Stomach smooth muscle (tissue), 2 donors: ENCODE measurements at regions not wholly inside any gene's neighbourhood (a gene's known extent, or its start where the extent isn't known, plus 50 kb on each side); places are given as distances from the start of the nearest gene placed in this dataset.

Experiments used
- H3K27ac ChIP-seq: one replicate; pipeline ENCODE4 v1.7.0; 2013; ENCODE audit warnings: mild to moderate bottlenecking, low read length, inconsistent platforms
- H3K27me3 ChIP-seq, 2 donors: one replicate each; pipeline ENCODE4 v1.7.0; 2013; ENCODE audit warnings: low read length in 2 of 2; ENCODE audit not compliant: insufficient read depth in 2 of 2, control insufficient read depth in 1 of 2
- H3K36me3 ChIP-seq, 2 donors: one replicate each; pipeline ENCODE4 v1.7.0; 2013; ENCODE audit warnings: low read length in 2 of 2; ENCODE audit not compliant: control insufficient read depth in 2 of 2, insufficient read depth in 2 of 2
- H3K4me1 ChIP-seq: one replicate; pipeline ENCODE4 v1.7.0; 2013; ENCODE audit warnings: low read length; ENCODE audit not compliant: control insufficient read depth, insufficient read depth
- H3K4me3 ChIP-seq, 2 donors: one replicate each; pipeline ENCODE4 v1.7.0; 2013; ENCODE audit warnings: low read length in 2 of 2
- H3K9ac ChIP-seq, 2 donors: one replicate each; pipeline ENCODE4 v1.7.0; 2013; ENCODE audit warnings: low read length in 2 of 2, mild to moderate bottlenecking in 1 of 2
- H3K9me3 ChIP-seq, 2 donors: one replicate each; pipeline ENCODE4 v1.7.0; 2013; ENCODE audit warnings: low read length in 2 of 2; ENCODE audit not compliant: control insufficient read depth in 2 of 2
- donor health status: healthy.
- donor health status: Pancreatic carcinoma.

DNA sequence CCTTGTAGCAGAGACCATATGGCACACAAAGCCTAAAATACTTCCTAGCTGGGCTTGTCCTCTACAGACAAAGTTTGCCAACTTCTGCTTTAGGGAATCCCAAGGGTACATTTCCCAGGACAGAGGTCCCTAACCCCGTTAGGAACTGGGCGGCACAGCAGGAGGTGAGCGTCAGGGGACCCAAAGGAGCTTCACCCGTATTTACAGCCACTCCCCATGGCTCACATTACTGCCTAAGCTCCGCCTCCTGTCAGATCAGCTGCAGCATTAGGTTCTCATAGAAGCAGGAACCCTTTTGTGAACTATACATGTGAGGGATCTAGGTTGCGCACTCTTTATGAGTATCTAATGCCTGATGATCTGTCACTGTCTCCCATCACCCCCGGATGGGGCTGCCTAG, 88.5 kb upstream of the TRPM3 start:
- H3K36me3 ChIP-seq = no peaks in the 10 kb centered on the region
- H3K27me3 ChIP-seq = no peaks in the 10 kb centered on the region
- no peak overlapping the region for H3K27ac ChIP-seq
- no peaks in the 10 kb centered on the region for H3K9me3 ChIP-seq
- H3K9ac ChIP-seq = no peak overlapping the region
- H3K4me1 ChIP-seq = no peaks in the 10 kb centered on the region
- H3K4me3 ChIP-seq = no peak overlapping the region

DNA sequence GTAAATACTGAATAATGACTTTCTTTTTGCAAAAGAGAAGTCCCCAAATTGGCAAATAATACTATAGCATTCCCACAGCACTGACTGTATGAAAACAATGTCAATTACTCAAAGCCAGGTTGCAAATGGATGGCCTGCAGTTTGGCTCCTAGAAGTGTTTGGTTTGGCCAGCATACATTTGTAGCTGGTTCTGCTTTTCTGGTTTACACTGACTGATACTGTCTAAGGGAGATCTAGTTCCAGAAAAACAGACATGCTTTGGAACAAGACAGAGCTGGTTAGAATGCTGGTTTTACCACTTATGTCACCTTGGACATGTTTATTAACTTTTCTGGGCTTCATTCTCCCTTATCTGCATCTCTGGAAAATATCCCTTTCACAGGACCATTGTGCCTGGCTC, 81.5 kb upstream of the TRPM3 start:
- Histone ChIP-seq H3K9ac (no peak overlapping the region), H3K4me3 (no peak overlapping the region), H3K27ac (no peak overlapping the region), H3K36me3 (no peaks in the 10 kb centered on the region), H3K4me1 (no peaks in the 10 kb centered on the region), H3K27me3 (no peaks in the 10 kb centered on the region), H3K9me3 (no peaks in the 10 kb centered on the region)

DNA sequence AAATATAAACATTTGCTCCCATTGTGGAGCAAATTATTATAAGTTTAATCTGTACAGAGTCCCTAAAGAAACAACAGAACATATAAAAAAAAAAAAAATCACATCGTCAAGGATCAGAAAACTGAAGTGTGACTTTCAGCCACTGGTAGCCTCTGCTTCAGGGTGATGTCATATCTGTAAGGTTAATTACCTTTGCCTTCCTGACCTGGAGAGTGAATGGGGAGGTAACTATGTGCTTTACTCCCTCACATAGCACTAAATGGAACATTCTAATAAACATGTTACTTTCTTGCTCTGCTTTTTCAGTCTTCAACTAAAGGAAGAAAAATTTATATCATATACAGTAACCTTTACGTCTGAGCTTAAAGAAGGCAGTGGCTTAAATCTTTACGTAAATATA, 70.3 kb upstream of the TRPM3 start:
- Histone ChIP-seq H3K36me3 (no peaks in the 10 kb centered on the region), H3K9me3 (peaks cover 0 to 5% of the 10 kb centered on the region in 2 donors), H3K27me3 (no peaks in the 10 kb centered on the region), H3K4me1 (no peaks in the 10 kb centered on the region), H3K4me3 (no peak overlapping the region), H3K27ac (no peak overlapping the region), H3K9ac (no peak overlapping the region)

DNA sequence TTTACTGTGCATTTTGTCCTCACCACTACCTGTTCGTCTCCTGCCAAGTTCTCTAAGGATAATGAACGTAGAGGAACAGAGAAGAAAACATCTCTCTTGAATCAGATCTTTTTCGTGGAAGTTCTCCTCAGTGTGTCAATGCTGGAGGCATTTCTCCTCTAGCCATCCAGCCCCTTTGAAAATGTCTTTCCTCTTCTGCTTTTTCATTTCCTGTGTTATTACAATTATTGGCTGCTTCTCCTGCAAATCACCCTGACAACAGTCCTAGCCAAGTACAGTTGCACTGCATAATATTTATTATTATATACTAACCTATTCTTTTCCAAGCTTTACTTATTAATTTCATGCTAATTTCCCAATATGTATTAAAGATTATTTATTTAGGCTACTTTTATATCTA, 61.8 kb upstream of the TRPM3 start:
- Histone ChIP-seq H3K27ac (no peak overlapping the region), H3K4me1 (no peaks in the 10 kb centered on the region), H3K9ac (no peak overlapping the region), H3K9me3 (no peaks in the 10 kb centered on the region), H3K36me3 (no peaks in the 10 kb centered on the region), H3K4me3 (no peak overlapping the region), H3K27me3 (no peaks in the 10 kb centered on the region)

DNA sequence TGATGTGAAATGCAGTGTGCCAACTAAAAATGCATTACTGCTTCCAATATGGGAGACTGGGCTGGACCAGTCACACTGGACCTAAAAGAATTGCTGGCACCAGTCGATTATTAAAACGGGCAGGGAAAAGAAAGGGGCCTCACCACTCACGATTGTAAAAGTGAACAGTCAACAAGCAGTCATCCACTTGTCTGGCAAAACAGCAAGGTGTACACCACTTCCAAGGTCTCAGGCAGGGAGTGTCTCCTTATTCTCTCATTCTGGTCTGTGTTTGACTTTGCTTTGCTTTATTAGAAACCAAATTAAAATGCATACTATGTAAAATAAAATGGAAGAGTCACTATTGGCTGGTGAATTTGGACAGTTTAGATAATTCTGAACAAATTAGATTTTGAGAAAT, 57.8 kb upstream of the TRPM3 start:
- H3K9me3 ChIP-seq = no peaks in the 10 kb centered on the region
- H3K9ac ChIP-seq = no peak overlapping the region
- H3K27me3 ChIP-seq = no peaks in the 10 kb centered on the region
- H3K4me3 ChIP-seq = no peak overlapping the region
- no peaks in the 10 kb centered on the region for H3K4me1 ChIP-seq
- H3K27ac ChIP-seq = no peak overlapping the region
- no peaks in the 10 kb centered on the region for H3K36me3 ChIP-seq

DNA sequence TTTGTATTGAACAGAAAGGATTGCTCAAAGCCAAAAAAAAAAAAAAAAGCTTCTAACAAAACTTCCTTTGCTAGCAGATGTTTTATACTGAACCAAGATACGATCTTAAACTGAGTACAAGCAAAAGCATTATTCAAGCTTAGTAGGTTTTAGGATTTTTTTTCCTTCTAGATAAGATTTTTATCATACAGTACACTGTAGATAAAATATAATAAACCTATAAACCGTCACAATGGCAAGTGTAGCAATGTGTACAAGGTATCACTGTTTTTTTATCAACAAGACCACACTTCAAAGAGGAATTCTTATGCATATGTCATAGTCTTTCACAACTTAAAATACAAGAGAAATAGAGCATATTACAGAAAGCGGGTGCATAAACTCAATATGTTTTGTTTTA, 56.5 kb upstream of the TRPM3 start:
- Histone ChIP-seq H3K4me1 (no peaks in the 10 kb centered on the region), H3K36me3 (no peaks in the 10 kb centered on the region), H3K4me3 (no peak overlapping the region)

DNA sequence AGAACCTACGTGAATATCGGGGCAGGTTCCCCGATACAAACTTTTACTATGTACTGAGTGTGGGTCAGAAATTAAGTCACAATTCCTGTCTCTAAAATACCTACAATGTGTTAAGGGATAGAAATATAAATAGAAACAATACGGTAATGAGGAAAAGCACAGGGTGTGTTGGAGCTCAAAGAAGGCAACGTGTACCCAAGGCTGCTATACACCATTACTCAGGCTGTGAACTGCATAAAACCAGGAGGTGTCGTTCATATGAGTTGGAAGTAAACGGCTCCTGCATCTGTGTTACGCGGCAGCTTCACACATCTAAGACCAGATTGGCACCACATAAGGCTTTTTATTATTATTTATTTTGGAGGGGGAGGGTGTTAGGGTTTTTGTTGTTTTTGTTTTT, 50.1 kb upstream of the TRPM3 start:
- H3K4me1 ChIP-seq = no peaks in the 10 kb centered on the region
- H3K9ac ChIP-seq = no peak overlapping the region
- no peaks in the 10 kb centered on the region for H3K36me3 ChIP-seq
- H3K4me3 ChIP-seq = no peak overlapping the region
- no peak overlapping the region for H3K27ac ChIP-seq
- H3K9me3 ChIP-seq = no peaks in the 10 kb centered on the region
- H3K27me3 ChIP-seq = no peaks in the 10 kb centered on the region

More for the DNA sequence above, 56.5 kb upstream of the TRPM3 start:
- no peak overlapping the region for H3K9ac ChIP-seq
- H3K27ac ChIP-seq = no peak overlapping the region
- H3K9me3 ChIP-seq = no peaks in the 10 kb centered on the region
- no peaks in the 10 kb centered on the region for H3K27me3 ChIP-seq
